Skeletal muscle tissue (tissue), 3 donors: ENCODE measurements at regions not wholly inside any gene's neighbourhood (a gene's known extent, or its start where the extent isn't known, plus 50 kb on each side); places are given as distances from the start of the nearest gene placed in this dataset.

Experiments used
- H3K27ac ChIP-seq: one replicate; pipeline ENCODE4 v1.7.0; 2013; ENCODE audit warnings: mild to moderate bottlenecking, low read depth, low read length, inconsistent platforms
- H3K27me3 ChIP-seq, 3 donors: one replicate each; pipeline ENCODE4 v1.7.0; 2013; ENCODE audit warnings: low read length in 3 of 3; ENCODE audit not compliant: control insufficient read depth in 3 of 3, insufficient read depth in 3 of 3
- H3K36me3 ChIP-seq, 3 donors: one replicate each; pipeline ENCODE4 v1.7.0; 2013; ENCODE audit warnings: low read length in 3 of 3; ENCODE audit not compliant: control insufficient read depth in 3 of 3, insufficient read depth in 3 of 3
- H3K4me1 ChIP-seq, 3 donors: one replicate each; pipeline ENCODE4 v1.7.0; 2013; ENCODE audit warnings: low read length in 3 of 3, mild to moderate bottlenecking in 3 of 3; ENCODE audit not compliant: control insufficient read depth in 3 of 3, insufficient read depth in 3 of 3
- H3K4me3 ChIP-seq, 3 donors: one replicate each; pipeline ENCODE4 v1.7.0; 2013; ENCODE audit warnings: low read length in 3 of 3
- H3K9ac ChIP-seq, 3 donors: one replicate each; pipeline ENCODE4 v1.7.0; 2013; ENCODE audit warnings: low read length in 3 of 3, mild to moderate bottlenecking in 3 of 3, moderate library complexity in 2 of 3, low read depth in 1 of 3
- H3K9me3 ChIP-seq, 3 donors: one replicate each; pipeline ENCODE4 v1.7.0; 2013; ENCODE audit warnings: low read length in 3 of 3; ENCODE audit not compliant: control insufficient read depth in 3 of 3
- donor health status: Osteomylitis.

GRCh38 chr7:53900856-53901528 lies 641.2 kb upstream of the VSTM2A start:
- Histone ChIP-seq H3K4me3 (no peak overlapping the region), H3K27ac (no peak overlapping the region)

GRCh38 chr7:53904355-53904754 lies 637.8 kb upstream of the VSTM2A start:
- H3K9ac ChIP-seq: no peak overlapping the region
- no peaks in the 10 kb centered on the region for H3K27me3 ChIP-seq
- H3K9me3 ChIP-seq: peaks cover 0 to 2% (median 0%) of the 10 kb centered on the region in 3 donors
- no peak overlapping the region for H3K4me3 ChIP-seq
- H3K4me1 ChIP-seq: no peaks in the 10 kb centered on the region
- H3K36me3 ChIP-seq: no peaks in the 10 kb centered on the region
- no peak overlapping the region for H3K27ac ChIP-seq

More at GRCh38 chr7:53900856-53901528, 641.2 kb upstream of the VSTM2A start:
- Histone ChIP-seq H3K36me3 (no peaks in the 10 kb centered on the region), H3K9ac (no peak overlapping the region), H3K9me3 (no peaks in the 10 kb centered on the region), H3K4me1 (no peaks in the 10 kb centered on the region), H3K27me3 (no peaks in the 10 kb centered on the region)

GRCh38 chr7:53917637-53918036 lies 624.5 kb upstream of the VSTM2A start:
- Histone ChIP-seq H3K9me3 (no peaks in the 10 kb centered on the region), H3K27ac (no peak overlapping the region), H3K4me1 (no peaks in the 10 kb centered on the region), H3K4me3 (no peak overlapping the region), H3K27me3 (no peaks in the 10 kb centered on the region), H3K36me3 (no peaks in the 10 kb centered on the region), H3K9ac (no peak overlapping the region)

GRCh38 chr7:53920011-53920410 lies 622.2 kb upstream of the VSTM2A start:
- Histone ChIP-seq H3K4me3 (no peak overlapping the region), H3K27me3 (no peaks in the 10 kb centered on the region), H3K9ac (no peak overlapping the region), H3K36me3 (no peaks in the 10 kb centered on the region), H3K4me1 (no peaks in the 10 kb centered on the region), H3K9me3 (no peaks in the 10 kb centered on the region), H3K27ac (no peak overlapping the region)

GRCh38 chr7:53940483-53940882 lies 601.7 kb upstream of the VSTM2A start:
- H3K9ac ChIP-seq: no peak overlapping the region
- H3K36me3 ChIP-seq: no peaks in the 10 kb centered on the region
- H3K27ac ChIP-seq: no peak overlapping the region
- H3K4me1 ChIP-seq: no peaks in the 10 kb centered on the region
- no peaks in the 10 kb centered on the region for H3K9me3 ChIP-seq
- H3K27me3 ChIP-seq: no peaks in the 10 kb centered on the region
- no peak overlapping the region for H3K4me3 ChIP-seq

- H3K27me3 ChIP-seq: no peaks in the 10 kb centered on the region
- H3K36me3 ChIP-seq: no peaks in the 10 kb centered on the region
- no peak overlapping the region for H3K9ac ChIP-seq
- H3K4me1 ChIP-seq: no peaks in the 10 kb centered on the region
- H3K27ac ChIP-seq: no peak overlapping the region
- H3K9me3 ChIP-seq: no peaks in the 10 kb centered on the region
- no peak overlapping the region for H3K4me3 ChIP-seq
Observed at GRCh38 chr7:53947732-53948131, 594.4 kb upstream of the VSTM2A start.

GRCh38 chr7:53965716-53966115 lies 576.5 kb upstream of the VSTM2A start:
- no peaks in the 10 kb centered on the region for H3K9me3 ChIP-seq
- H3K4me1 ChIP-seq: no peaks in the 10 kb centered on the region
- no peaks in the 10 kb centered on the region for H3K36me3 ChIP-seq
- H3K27me3 ChIP-seq: no peaks in the 10 kb centered on the region
- H3K9ac ChIP-seq: no peak overlapping the region
- no peak overlapping the region for H3K4me3 ChIP-seq
- no peak overlapping the region for H3K27ac ChIP-seq

- Histone ChIP-seq H3K4me1 (no peaks in the 10 kb centered on the region), H3K4me3 (no peak overlapping the region), H3K9me3 (peaks cover 0 to 3% (median 0%) of the 10 kb centered on the region in 3 donors), H3K9ac (no peak overlapping the region), H3K27ac (no peak overlapping the region), H3K36me3 (no peaks in the 10 kb centered on the region), H3K27me3 (no peaks in the 10 kb centered on the region)
Observed at GRCh38 chr7:53983480-53983879, 558.7 kb upstream of the VSTM2A start.

GRCh38 chr7:53984776-53985175 lies 557.4 kb upstream of the VSTM2A start:
- Histone ChIP-seq H3K9ac (no peak overlapping the region), H3K27ac (no peak overlapping the region), H3K36me3 (no peaks in the 10 kb centered on the region), H3K9me3 (peaks cover 0 to 3% (median 0%) of the 10 kb centered on the region in 3 donors), H3K4me3 (no peak overlapping the region), H3K27me3 (no peaks in the 10 kb centered on the region), H3K4me1 (no peaks in the 10 kb centered on the region)

- Histone ChIP-seq H3K9me3 (no peaks in the 10 kb centered on the region), H3K36me3 (no peaks in the 10 kb centered on the region), H3K27me3 (no peaks in the 10 kb centered on the region), H3K4me3 (no peak overlapping the region), H3K4me1 (no peaks in the 10 kb centered on the region), H3K27ac (no peak overlapping the region), H3K9ac (no peak overlapping the region)
Observed at GRCh38 chr7:53988376-53988775, 553.8 kb upstream of the VSTM2A start.
